Right kidney (tissue), 1 donor: ENCODE measurements at regions not wholly inside any gene's neighbourhood (a gene's known extent, or its start where the extent isn't known, plus 50 kb on each side); places are given as distances from the start of the nearest gene placed in this dataset.
"Not testable (repeated sequence)": the region's sequence is repeated elsewhere in the genome, so short reads cannot be mapped to it uniquely, and the experiment has no call there.

Source experiments
- DNase-seq: peaks from one replicate; pipeline ENCODE4 v3.0.0-alpha.2; 2016

- no peak for DNase-seq
These were observed 108.0 kb upstream of the ALKAL2 start for GRCh38 chr2:395886-396285.

- DNase-seq, result peak; percentile 61
These were observed 106.1 kb upstream of the ALKAL2 start for GRCh38 chr2:393711-394696.

GRCh38 chr2:392926-393280 lies 105.0 kb upstream of the ALKAL2 start:
- no peak for DNase-seq

- no peak for DNase-seq
These were observed 104.5 kb upstream of the ALKAL2 start for GRCh38 chr2:392181-392925.

GRCh38 chr2:391696-392095 lies 103.8 kb upstream of the ALKAL2 start:
- no peak for DNase-seq

- DNase-seq, result no peak
These were observed 103.1 kb upstream of the ALKAL2 start for GRCh38 chr2:390959-391358.

- not testable (repeated sequence) for DNase-seq
These were observed 102.1 kb upstream of the ALKAL2 start for GRCh38 chr2:389985-390384.

GRCh38 chr2:388752-389151 lies 100.9 kb upstream of the ALKAL2 start:
- DNase-seq, result not testable (repeated sequence)

- DNase-seq, result no peak
These were observed 100.1 kb upstream of the ALKAL2 start for GRCh38 chr2:387980-388421.

- DNase-seq, result no peak
These were observed 98.7 kb upstream of the ALKAL2 start for GRCh38 chr2:386406-387103.

- DNase-seq, result no peak
These were observed 97.9 kb upstream of the ALKAL2 start for GRCh38 chr2:385785-386184.

GRCh38 chr2:385061-385460 lies 97.2 kb upstream of the ALKAL2 start:
- DNase-seq, result no peak

- no peak for DNase-seq
These were observed 96.0 kb upstream of the ALKAL2 start for GRCh38 chr2:383888-384287.

GRCh38 chr2:383178-383577 lies 95.3 kb upstream of the ALKAL2 start:
- DNase-seq, result no peak

- DNase-seq, result no peak
These were observed 94.8 kb upstream of the ALKAL2 start for GRCh38 chr2:382728-383022.

- DNase-seq, result no peak
These were observed 94.2 kb upstream of the ALKAL2 start for GRCh38 chr2:381941-382727.

GRCh38 chr2:381181-381580 lies 93.3 kb upstream of the ALKAL2 start:
- DNase-seq, result no peak

- DNase-seq, result no peak
These were observed 92.9 kb upstream of the ALKAL2 start for GRCh38 chr2:380772-381171.

- no peak for DNase-seq
These were observed 92.3 kb upstream of the ALKAL2 start for GRCh38 chr2:380221-380620.

GRCh38 chr2:379778-380177 lies 91.9 kb upstream of the ALKAL2 start:
- no peak for DNase-seq

- no peak for DNase-seq
These were observed 90.5 kb upstream of the ALKAL2 start for GRCh38 chr2:378364-378763.

- DNase-seq, result no peak
These were observed 89.5 kb upstream of the ALKAL2 start for GRCh38 chr2:377414-377813.
